GM12878 (cell line): ENCODE measurements at regions not wholly inside any gene's neighbourhood (a gene's known extent, or its start where the extent isn't known, plus 50 kb on each side); places are given as distances from the start of the nearest gene placed in this dataset.

Experiments used
- ATAC-seq: fragments of 200-7000 bp; cut with Tn5 transposase; 3 replicates; pipeline ENCODE4 v1.9.1; 2020; ENCODE audit warnings: mild to moderate bottlenecking, moderate library complexity
- BruUV-seq: library from RNA; stranded (reverse); fragments of 400-500 nt; replicated peaks from 2 replicates; lab custom pipeline; 2021; lab: Mats Ljungman, UMichigan
- CTCF ChIA-PET: fragments of 300-600 bp; sonication (Branson Sonifier 250); formaldehyde crosslinking; extraction: SDS; loops from one replicate; lab custom pipeline; 2021; ENCODE audit warnings: inconsistent platforms; lab: Yijun Ruan, JAX
- POLR2A ChIA-PET: fragments of 350-600 bp; formaldehyde crosslinking; extraction: SDS; loops from one replicate; lab custom pipeline; 2021; ENCODE audit warnings: inconsistent platforms; lab: Charles Lee
- RAD21 ChIA-PET: fragments of 300-600 bp; sonication (Branson Sonifier 250); formaldehyde crosslinking; loops from one replicate; lab custom pipeline; 2023; ENCODE audit warnings: antibody characterized with exemption; ENCODE audit not compliant: unreplicated experiment; lab: Charles Lee
- SMC1A ChIA-PET: fragments of 300-600 bp; sonication (Branson Sonifier 250); formaldehyde crosslinking; loops from one replicate; lab custom pipeline; 2023; ENCODE audit not compliant: unreplicated experiment, uncharacterized antibody; lab: Charles Lee
- DNase-seq: peaks from one replicate; pipeline ENCODE4 v3.0.0-alpha.2; 2011; ENCODE audit warnings: low read depth, low spot score
- FAIRE-seq: peaks from 3 replicates; lab custom pipeline; 2011; peaks lifted over from hg19 to GRCh38; lab: Jason Lieb, UNC
- H2AFZ ChIP-seq: 2 replicates; pipeline ENCODE4 v1.6.0; 2011; ENCODE audit warnings: low read depth, low read length, control low read depth; ENCODE audit not compliant: control insufficient read depth
- H3K27ac ChIP-seq: 2 replicates; pipeline ENCODE4 v1.5.1; 2011; ENCODE audit warnings: control low read depth; ENCODE audit not compliant: control insufficient read depth, insufficient read depth
- H3K27me3 ChIP-seq, 2 experiments: replicated peaks in 1 of 2; 2 replicates each; pipeline versions ENCODE4 v1.6.0 to v1.6.1; 2011; ENCODE audit warnings: low read length in 1 of 2; ENCODE audit not compliant: control insufficient read depth in 2 of 2, insufficient read depth in 2 of 2
- H3K36me3 ChIP-seq, 2 experiments: 2 replicates each; pipeline ENCODE4 v1.5.1; 2011; ENCODE audit warnings: low read length in 1 of 2; ENCODE audit not compliant: control insufficient read depth in 2 of 2, insufficient read depth in 2 of 2
- H3K4me1 ChIP-seq: 2 replicates; pipeline ENCODE4 v1.6.1; 2011; ENCODE audit warnings: mild to moderate bottlenecking, low read length, moderate library complexity, mixed read lengths; ENCODE audit not compliant: control insufficient read depth, insufficient read depth
- H3K4me2 ChIP-seq: 2 replicates; pipeline ENCODE4 v1.6.0; 2011; ENCODE audit warnings: control low read depth; ENCODE audit not compliant: control insufficient read depth, insufficient read depth
- H3K4me3 ChIP-seq: fragments of 200-600 bp; sonication (generic); 2 replicates; pipeline ENCODE4 v1.5.1; 2016
- H3K79me2 ChIP-seq: 2 replicates; pipeline ENCODE4 v1.6.0; 2011; ENCODE audit warnings: low read length; ENCODE audit not compliant: control insufficient read depth, insufficient read depth
- H3K9ac ChIP-seq: 2 replicates; pipeline ENCODE4 v1.8.0; 2011; ENCODE audit warnings: low read length, control low read depth, mixed read lengths; ENCODE audit not compliant: control insufficient read depth, insufficient read depth
- H3K9me3 ChIP-seq: replicated peaks from 3 replicates; pipeline ENCODE4 v1.5.1; 2011; ENCODE audit warnings: mild to moderate bottlenecking, low read length; ENCODE audit not compliant: control insufficient read depth, insufficient read depth
- H4K20me1 ChIP-seq: 2 replicates; pipeline ENCODE4 v1.6.0; 2011; ENCODE audit not compliant: control insufficient read depth, insufficient read depth
- BACH1 ChIP-seq: fragments of 450-650 bp; IDR thresholded peaks from 2 replicates; pipeline ENCODE4 v1.6.1; 2017; ENCODE audit warnings: mild to moderate bottlenecking, borderline replicate concordance
- CREB1 ChIP-seq: IDR thresholded peaks from 2 replicates; pipeline ENCODE4 v1.6.1; 2012; ENCODE audit warnings: low read depth, mild to moderate bottlenecking, inconsistent platforms
- NFXL1 ChIP-seq: fragments of 450-650 bp; IDR thresholded peaks from 2 replicates; pipeline ENCODE4 v1.6.1; 2017; ENCODE audit warnings: antibody characterized with exemption, mild to moderate bottlenecking, borderline replicate concordance
- SIN3A ChIP-seq: IDR thresholded peaks from 2 replicates; pipeline ENCODE4 v1.6.1; 2012; ENCODE audit warnings: low read depth, low read length, improper control_type of control experiment
- SMAD5 ChIP-seq: IDR thresholded peaks from 2 replicates; pipeline ENCODE4 v1.6.1; 2016; ENCODE audit warnings: antibody characterized with exemption, low read depth
- SUZ12 ChIP-seq: fragments of 200-600 bp; sonication (generic); IDR thresholded peaks from one replicate; pipeline ENCODE4 v1.6.1; 2018; ENCODE audit warnings: antibody characterized with exemption, mild to moderate bottlenecking; ENCODE audit not compliant: unreplicated experiment
- TBL1XR1 ChIP-seq: IDR thresholded peaks from 2 replicates; pipeline ENCODE4 v1.6.1; 2012; ENCODE audit warnings: low read depth, low read length, improper control_type of control experiment
- ZNF622 ChIP-seq: fragments of 450-650 bp; IDR thresholded peaks from 2 replicates; pipeline ENCODE4 v1.6.1; 2017; ENCODE audit warnings: mild to moderate bottlenecking, inconsistent platforms
- WGBS: methylation state at CpG from one replicate; pipeline ENCODE4 v1.1.6; 2016; ENCODE audit warnings: low lambda C conversion rate; ENCODE audit not compliant: insufficient replicate concordance, insufficient coverage; ENCODE audit errors: missing lambda C conversion rate; 5-methylcytosine and 5-hydroxymethylcytosine counted together
- in situ Hi-C: fragments of 300-500 bp; cut with MboI; formaldehyde crosslinking; loops from 9 replicates; pipeline ENCODE4 v1.14.3; 2018; ENCODE audit warnings: mixed read lengths
- intact Hi-C: fragments of 100-400 bp; cut with micrococcal nuclease; formaldehyde crosslinking; loops from one replicate; pipeline ENCODE4 v1.14.2; 2022; ENCODE audit not compliant: unreplicated experiment

DNA sequence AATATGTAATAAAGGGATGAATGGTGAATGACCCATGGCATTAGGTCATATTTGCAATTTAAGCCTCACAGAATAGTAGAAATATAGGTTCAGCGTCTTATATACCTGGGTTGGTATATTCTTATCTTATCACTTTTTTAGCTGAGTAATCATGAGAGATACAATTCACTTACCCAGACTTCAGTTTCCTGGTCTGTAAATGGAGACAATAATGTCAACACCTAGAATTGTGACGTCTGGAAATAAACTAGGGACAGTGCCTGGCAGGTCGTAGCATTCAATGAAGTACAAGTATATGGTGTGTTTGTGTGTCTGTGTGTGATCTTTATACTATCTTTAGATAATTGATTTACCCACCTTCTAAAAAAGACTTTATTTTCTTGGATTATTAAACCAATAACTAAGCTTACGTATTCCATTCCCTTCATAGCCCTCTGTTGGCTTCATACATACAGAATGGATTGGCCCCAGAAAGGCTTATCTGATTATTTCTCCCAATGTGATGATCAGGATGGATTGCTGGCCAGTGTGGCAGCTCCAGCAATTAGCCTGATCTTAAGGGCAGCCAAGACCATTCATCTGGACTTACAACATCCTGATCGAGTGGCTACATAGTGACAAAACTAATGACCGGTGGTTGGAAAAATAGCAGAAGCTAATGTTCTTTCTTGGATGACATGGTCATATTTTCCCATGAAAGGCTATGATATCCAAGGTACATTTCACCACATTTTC is 121.2 kb upstream of the NPVF start:
- Histone ChIP-seq H3K27ac (no peak overlapping the region), H3K9ac (no peak overlapping the region), H3K9me3 (no peaks in the 10 kb centered on the region), H3K27me3 (no peaks in the 10 kb centered on the region; a peak in 1 of 4 replicates), H3K4me3 (no peak overlapping the region), H3K79me2 (no peaks in the 10 kb centered on the region), H4K20me1 (no peaks in the 10 kb centered on the region), H3K4me2 (no peak overlapping the region), H3K36me3 (no peaks in the 10 kb centered on the region), H3K4me1 (no peaks in the 10 kb centered on the region), H2AFZ (no peak overlapping the region)
- FAIRE-seq, result no peak
- WGBS, result 37% methylated on average over 6 of the region's 6 CpGs
- intact Hi-C loops, result no loop called here
- TF ChIP-seq SUZ12 (no peak), SMAD5 (no peak), BACH1 (no peak), ZNF622 (no peak), TBL1XR1 (no peak), NFXL1 (no peak)
- ChIA-PET POLR2A (no interaction called here), RAD21 (interaction anchor here (1.1 kb wide), 1 partner anchor 90 kb away, joined by 3 read pairs; no protein-coding TSS in a partner anchor), SMC1A (interaction anchor here (0.6 kb wide), 1 partner anchor 161 kb away, joined by 3 read pairs; no protein-coding TSS in a partner anchor), CTCF (interaction anchor here (0.6 kb wide), 2 partner anchors 66 to 116 kb away, joined by 3 to 6 read pairs; no protein-coding TSS in a partner anchor)
- no TSS peak for BruUV-seq
- no peak for DNase-seq
- in situ Hi-C loops, result no loop called here
- no peak for ATAC-seq

DNA sequence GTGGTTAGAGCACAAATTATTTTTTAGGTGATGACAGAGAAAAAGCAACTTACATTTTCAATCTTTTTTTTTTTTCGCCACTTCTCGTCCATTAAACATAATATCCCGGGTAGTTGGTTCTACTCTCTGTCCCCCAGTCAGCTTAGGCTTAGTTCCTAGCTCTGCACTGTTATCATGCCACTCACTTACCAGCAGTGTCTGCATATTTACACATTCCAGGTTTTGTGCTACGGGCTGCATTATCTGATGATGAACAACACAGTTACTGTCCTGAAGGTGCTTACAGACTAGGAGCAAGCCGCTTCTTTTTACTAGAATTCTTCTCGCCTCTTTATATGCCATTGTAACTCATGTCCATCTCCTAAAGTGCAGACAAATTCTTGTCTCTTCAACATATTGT is 121.8 kb upstream of the NPVF start:
- Histone ChIP-seq H3K36me3 (no peaks in the 10 kb centered on the region), H3K27me3 (no peaks in the 10 kb centered on the region; a peak in 1 of 4 replicates), H3K4me2 (no peak overlapping the region), H3K9me3 (no peaks in the 10 kb centered on the region), H2AFZ (no peak overlapping the region), H3K27ac (no peak overlapping the region), H4K20me1 (no peaks in the 10 kb centered on the region), H3K4me1 (no peaks in the 10 kb centered on the region), H3K4me3 (no peak overlapping the region), H3K79me2 (no peaks in the 10 kb centered on the region), H3K9ac (no peak overlapping the region)
- ATAC-seq, result no peak
- ChIA-PET RAD21 (no interaction called here), POLR2A (no interaction called here), SMC1A (no interaction called here), CTCF (no interaction called here)
- no peak for DNase-seq
- 56% methylated on average over 6 of the region's 6 CpGs for WGBS
- FAIRE-seq, result no peak
- TF ChIP-seq CREB1 (no peak), SIN3A (no peak)
- in situ Hi-C loops, result no loop called here
- no TSS peak for BruUV-seq
- intact Hi-C loops, result no loop called here
